DMS114 treated with DMSO at 0.1 percent for 48 hours (cell line): ENCODE measurements at regions not wholly inside any gene's neighbourhood (a gene's known extent, or its start where the extent isn't known, plus 50 kb on each side); places are given as distances from the start of the nearest gene placed in this dataset.
"Not testable (repeated sequence)": the region's sequence is repeated elsewhere in the genome, so short reads cannot be mapped to it uniquely, and the experiment has no call there.

Experiments used
- DNase-seq: peaks from one replicate; lab custom pipeline; 2025; ENCODE audit not compliant: unreplicated experiment; lab: John Stamatoyannopoulos, UW

GRCh38 chr1:102821707-102822106 lies 286.6 kb downstream of the COL11A1 start:
- DNase-seq = no peak

DNA sequence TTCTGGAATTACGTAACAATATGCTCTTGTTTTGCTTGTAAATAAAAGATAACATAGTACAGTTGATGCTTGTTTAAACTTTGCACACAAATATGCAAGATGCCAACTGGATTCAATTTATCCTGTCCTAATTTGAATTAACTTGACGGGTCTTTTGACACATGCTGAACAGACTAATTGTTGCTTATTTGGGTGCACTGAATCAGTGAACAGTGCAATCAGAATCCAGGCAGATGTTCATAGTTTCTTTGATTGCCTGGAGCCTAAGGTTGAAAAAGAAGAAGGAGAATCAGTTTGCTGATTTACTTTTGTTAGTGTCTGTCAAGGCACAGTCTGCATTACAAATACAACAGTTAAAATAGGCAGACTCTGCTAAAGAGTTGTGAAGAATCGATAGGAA lies 307.9 kb downstream of the COL11A1 start:
- DNase-seq = no peak

- no peak for DNase-seq
Observed at GRCh38 chr1:102799496-102799895, 308.8 kb downstream of the COL11A1 start.

DNA sequence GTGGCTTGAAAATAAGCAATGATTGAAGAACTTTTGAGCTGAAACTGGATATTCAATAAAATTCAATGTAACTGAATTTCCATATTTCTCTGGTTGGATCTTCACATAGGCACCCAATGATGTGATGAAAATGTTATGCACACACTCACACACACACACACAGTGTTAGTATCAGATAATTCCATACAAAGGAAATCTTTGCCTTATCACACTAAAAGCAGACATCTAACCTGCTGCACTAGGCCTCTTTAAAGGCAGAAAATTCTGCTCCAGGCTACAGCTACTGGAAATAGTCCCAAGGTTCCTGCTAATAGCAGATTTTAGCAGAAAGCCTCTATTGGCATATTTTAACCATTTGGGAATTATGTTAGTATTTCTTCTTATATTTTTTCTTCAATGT lies 309.6 kb downstream of the COL11A1 start:
- no peak for DNase-seq

DNA sequence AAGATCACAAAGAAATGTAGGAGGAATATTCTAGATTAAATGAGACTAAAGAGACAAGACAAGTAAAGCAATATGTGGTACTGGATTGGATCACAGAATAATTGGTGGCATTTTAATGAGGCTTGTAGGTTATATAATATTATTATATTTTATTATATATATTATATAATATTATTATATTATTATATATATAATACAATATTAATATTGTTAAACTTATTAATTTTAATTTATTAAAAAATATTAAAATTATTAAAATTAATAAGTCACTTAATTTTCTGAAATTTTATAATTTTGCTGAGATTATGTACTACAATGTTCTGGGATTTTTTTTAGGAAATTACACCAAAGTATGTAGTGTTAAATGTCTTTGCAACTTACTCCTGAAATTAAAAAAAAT lies 311.9 kb downstream of the COL11A1 start:
- no peak for DNase-seq

- no peak for DNase-seq
Observed at GRCh38 chr1:102790997-102791396, 317.3 kb downstream of the COL11A1 start.

GRCh38 chr1:102789951-102790350 lies 318.4 kb downstream of the COL11A1 start:
- not testable (repeated sequence) for DNase-seq

- no peak for DNase-seq
Observed at GRCh38 chr1:102783487-102783886, 324.8 kb downstream of the COL11A1 start.

DNA sequence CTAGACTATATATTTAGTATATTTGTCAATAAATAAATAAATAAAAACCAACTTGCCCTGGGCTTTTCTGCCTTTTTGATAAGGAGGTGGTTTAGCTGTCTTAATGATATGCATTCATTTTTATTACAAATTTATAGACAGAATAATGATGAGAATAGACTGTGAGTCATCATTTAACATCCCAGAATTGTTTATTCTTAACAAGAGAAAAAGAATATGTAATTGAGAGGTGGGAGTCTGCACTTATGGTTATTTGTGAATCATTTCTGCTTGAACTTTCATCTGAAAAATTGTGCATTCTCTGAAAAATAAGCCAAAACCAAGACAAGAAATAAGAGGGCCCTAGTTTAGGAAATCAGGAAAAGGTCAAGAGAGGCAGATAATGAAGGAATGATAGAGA lies 326.2 kb downstream of the COL11A1 start:
- DNase-seq = no peak

- no peak for DNase-seq
Observed at GRCh38 chr1:102776071-102776470, 332.3 kb downstream of the COL11A1 start.

- no peak for DNase-seq
Observed at GRCh38 chr1:102772831-102773230, 335.5 kb downstream of the COL11A1 start.

- no peak for DNase-seq
Observed at GRCh38 chr1:102758418-102758817, 349.9 kb downstream of the COL11A1 start.

GRCh38 chr1:102757363-102757762 lies 351.0 kb downstream of the COL11A1 start:
- no peak for DNase-seq

DNA sequence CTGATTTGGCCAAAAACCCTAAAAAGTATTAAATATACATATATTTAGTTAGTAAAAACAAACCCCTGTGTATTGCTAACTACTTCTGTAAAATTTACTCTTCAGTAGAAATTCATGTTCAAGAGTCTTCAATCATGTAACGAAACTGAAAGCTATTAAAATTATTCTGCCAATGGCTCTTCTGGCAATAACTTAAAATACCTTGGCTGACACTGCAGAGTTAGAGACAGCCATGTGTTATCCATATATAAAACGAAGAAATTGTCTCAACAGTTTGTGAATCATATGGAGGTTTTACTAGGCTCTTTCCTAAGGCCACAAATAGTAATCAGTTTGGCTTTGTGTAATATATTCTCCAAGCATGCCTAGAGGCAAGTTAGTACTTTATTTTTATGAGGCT lies 357.2 kb downstream of the COL11A1 start:
- no peak for DNase-seq

- no peak for DNase-seq
Observed at GRCh38 chr1:102742426-102742825, 365.9 kb downstream of the COL11A1 start.

DNA sequence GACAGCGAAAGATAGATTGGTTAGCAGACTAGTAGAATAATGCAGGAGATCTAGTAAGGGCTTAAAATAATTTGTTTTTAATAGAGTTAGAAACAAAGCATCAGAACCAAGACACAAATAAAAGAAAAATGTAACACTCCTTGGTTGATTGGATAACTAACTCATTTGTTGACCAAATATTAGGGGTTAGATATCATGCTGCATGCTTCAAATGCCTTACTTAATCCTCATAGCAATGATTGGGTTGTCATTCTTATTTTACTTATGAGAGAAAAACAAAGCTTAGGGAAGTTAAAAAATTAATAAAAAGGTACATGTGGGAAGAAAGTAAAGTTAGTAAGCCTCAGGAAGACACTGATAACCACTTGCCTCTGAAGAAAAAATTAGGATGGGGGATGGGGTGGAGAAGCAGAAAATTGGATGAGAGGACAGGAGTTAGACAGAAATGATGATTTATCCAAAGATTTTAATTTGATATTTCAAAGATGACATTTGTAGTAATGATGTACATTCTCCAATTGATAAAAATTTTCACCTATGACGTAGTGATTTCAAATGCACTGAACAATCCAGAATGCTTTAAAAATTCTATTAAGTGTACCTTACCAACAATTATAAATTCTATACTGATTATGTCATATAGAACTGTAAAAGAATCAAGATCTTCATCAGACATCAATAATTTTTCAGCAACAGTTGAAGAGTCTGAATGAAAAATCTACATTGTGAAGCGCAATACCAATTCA lies 374.7 kb downstream of the COL11A1 start:
- no peak for DNase-seq

- no peak for DNase-seq
Observed at GRCh38 chr1:102732927-102733326, 375.4 kb downstream of the COL11A1 start.

- no peak for DNase-seq
Observed at GRCh38 chr1:102726417-102726816, 381.9 kb downstream of the COL11A1 start.

DNA sequence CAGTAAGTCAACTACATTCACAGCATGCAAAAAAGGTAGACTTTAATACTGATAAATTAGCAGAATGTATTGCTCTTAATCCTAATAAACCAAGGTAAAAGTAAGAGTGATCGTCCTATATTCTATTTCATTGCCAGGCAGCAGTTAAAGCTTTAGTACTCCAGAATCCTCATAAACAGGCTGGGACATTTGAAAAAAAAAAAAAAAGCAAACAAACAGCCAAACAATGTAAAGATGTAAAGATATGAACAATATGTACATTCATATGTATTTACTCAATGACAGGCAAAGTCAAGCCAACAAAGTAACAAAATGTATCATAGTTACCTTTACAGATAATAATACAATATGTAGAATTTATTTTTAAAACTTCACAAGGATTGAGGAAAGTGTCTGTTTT lies 383.6 kb downstream of the COL11A1 start:
- no peak for DNase-seq

GRCh38 chr1:102715150-102715549 lies 393.2 kb downstream of the COL11A1 start:
- DNase-seq = no peak

DNA sequence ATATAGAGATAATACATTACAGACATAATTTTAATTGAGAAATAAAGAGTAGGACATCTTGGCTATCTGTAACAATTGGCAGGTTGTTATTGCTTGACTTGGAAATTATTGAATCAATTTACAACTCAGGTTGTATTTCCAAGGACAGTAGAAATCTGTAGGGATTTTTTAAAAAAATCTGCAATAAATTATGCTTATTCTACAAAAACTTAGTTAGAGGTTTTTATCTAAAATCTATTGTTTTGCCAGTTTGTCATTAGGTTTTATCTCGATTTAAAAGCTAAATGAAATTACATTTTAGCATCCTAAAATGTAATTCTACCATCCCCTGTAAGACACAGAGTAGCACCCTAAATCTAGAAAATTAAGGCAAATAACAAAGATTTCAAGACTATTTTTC lies 408.8 kb downstream of the COL11A1 start:
- DNase-seq = no peak

DNA sequence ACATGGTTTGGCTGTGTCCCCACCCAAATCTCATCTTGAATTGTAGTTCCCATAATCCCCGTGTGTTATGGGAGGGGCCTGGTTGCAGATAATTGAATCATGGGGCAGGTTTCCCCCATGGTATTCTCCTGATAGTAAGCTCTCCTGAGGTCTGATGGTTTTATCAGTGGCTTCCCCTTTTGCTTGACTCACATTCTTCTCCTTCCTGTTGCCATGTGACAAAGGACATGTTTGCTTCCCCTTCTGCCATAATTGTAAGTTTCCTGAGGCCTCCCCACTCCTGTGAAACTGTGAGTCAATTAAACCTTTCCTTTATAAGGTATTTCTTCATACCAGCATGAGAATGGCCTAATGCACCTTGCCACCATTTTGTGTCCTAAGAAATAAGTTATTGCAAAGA lies 415.0 kb downstream of the COL11A1 start:
- DNase-seq = no peak

DNA sequence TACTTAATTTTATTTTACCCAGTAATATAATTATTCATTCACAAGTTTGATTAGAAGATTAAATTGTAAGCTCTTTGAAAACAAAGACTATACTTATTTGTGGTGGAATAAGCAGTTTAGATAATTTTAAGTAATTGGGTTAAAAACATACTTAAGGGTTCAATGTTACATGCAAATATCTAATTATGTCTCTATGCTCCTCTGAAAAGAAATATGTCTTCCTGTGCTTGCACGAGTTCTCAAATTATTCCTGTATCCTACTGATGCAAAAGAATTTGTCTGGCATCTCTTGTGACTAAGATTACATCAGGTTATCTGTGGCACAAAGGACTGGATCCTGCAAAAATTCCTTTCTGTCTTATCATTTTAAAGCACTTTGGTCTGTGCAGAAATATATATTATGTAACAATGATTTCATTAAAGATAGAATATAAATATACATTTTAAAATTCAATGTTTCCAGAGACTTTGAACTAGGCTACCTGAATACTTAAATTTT lies 416.7 kb downstream of the COL11A1 start:
- no peak for DNase-seq
